Kidney epithelial cell (primary cell): ENCODE measurements at regions not wholly inside any gene's neighbourhood (a gene's known extent, or its start where the extent isn't known, plus 50 kb on each side); places are given as distances from the start of the nearest gene placed in this dataset.

Experiments
- DNase-seq: peaks from one replicate; pipeline ENCODE4 v3.0.0-alpha.2; 2010; ENCODE audit warnings: low read depth
- H3K27me3 ChIP-seq: 2 replicates; pipeline ENCODE4 v1.6.0; 2011; ENCODE audit warnings: low read length; ENCODE audit not compliant: control insufficient read depth, insufficient read depth
- H3K36me3 ChIP-seq: 2 replicates; pipeline ENCODE4 v1.5.1; 2011; ENCODE audit warnings: low read length; ENCODE audit not compliant: control insufficient read depth, insufficient read depth
- H3K4me3 ChIP-seq: 2 replicates; pipeline ENCODE4 v1.5.1; 2011; ENCODE audit warnings: low read depth, mild to moderate bottlenecking, control low read depth, low read length
- CTCF ChIP-seq: IDR thresholded peaks from 2 replicates; pipeline ENCODE4 v1.5.1; 2011; ENCODE audit warnings: mild to moderate bottlenecking, moderate library complexity, low read length, control low read depth, inconsistent platforms; ENCODE audit not compliant: insufficient read depth, poor library complexity, severe bottlenecking

- no peak for TF ChIP-seq CTCF
- Histone ChIP-seq H3K27me3 (peaks cover 31% of the 10 kb centered on the region), H3K4me3 (no peak overlapping the region), H3K36me3 (no peaks in the 10 kb centered on the region)
- no peak for DNase-seq
Observed at GRCh38 chr7:152922318-152923081, 162.9 kb downstream of the ACTR3B start.

GRCh38 chr7:152923711-152924110 lies 164.2 kb downstream of the ACTR3B start:
- no peaks in the 10 kb centered on the region for H3K36me3 ChIP-seq
- H3K27me3 ChIP-seq: peaks cover 31% of the 10 kb centered on the region
- no peak overlapping the region for H3K4me3 ChIP-seq
- no peak for TF ChIP-seq CTCF
- no peak for DNase-seq

- TF ChIP-seq CTCF: no peak
- DNase-seq: no peak
- H3K36me3 ChIP-seq: no peaks in the 10 kb centered on the region
- H3K27me3 ChIP-seq: peaks cover 31% of the 10 kb centered on the region
- no peak overlapping the region for H3K4me3 ChIP-seq
Observed at GRCh38 chr7:152924238-152924637, 164.7 kb downstream of the ACTR3B start.

- TF ChIP-seq CTCF: no peak
- no peak overlapping the region for H3K4me3 ChIP-seq
- H3K27me3 ChIP-seq: peaks cover 31% of the 10 kb centered on the region
- no peaks in the 10 kb centered on the region for H3K36me3 ChIP-seq
- DNase-seq: no peak
Observed at GRCh38 chr7:152924826-152925411, 165.4 kb downstream of the ACTR3B start.

- Histone ChIP-seq H3K36me3 (no peaks in the 10 kb centered on the region), H3K4me3 (peak overlapping the region; percentile 12), H3K27me3 (peaks cover 31% of the 10 kb centered on the region)
- TF ChIP-seq CTCF: no peak
- DNase-seq: no peak
Observed at GRCh38 chr7:152925412-152926147, 166.0 kb downstream of the ACTR3B start.

- no peak overlapping the region for H3K4me3 ChIP-seq
- H3K36me3 ChIP-seq: no peaks in the 10 kb centered on the region
- no peak for DNase-seq
- H3K27me3 ChIP-seq: no peaks in the 10 kb centered on the region
- TF ChIP-seq CTCF: no peak
Observed at GRCh38 chr7:152931633-152932032, 172.1 kb downstream of the ACTR3B start.
